ENCODE measurements at regions not wholly inside any gene's neighbourhood (a gene's known extent, or its start where the extent isn't known, plus 50 kb on each side); places are given as distances from the start of the nearest gene placed in this dataset.

DNA sequence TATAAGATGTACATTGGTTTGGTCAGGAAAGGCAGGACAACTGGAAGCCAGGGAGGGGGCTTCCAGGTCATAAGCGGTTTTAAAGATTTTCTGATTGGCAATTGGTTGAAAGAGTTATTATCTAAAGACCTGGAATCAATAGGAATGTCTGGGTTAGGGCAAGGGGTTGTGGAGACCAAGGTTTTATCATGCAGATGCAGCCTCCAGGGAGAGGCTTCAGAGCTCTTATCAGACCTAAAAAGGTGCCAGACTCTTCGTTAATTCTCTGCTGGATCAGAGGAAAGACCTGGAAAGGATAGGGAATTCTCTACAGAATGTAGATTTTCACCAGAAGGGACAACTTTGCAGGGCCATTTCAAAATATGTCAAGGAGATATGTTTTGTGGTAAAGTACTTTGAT is 62.8 kb downstream of the BEX3 start:
- no peak overlapping the region for H3K27ac ChIP-seq (ENCODE audit: insufficient read length, low read depth, low read length)
- WGBS (ENCODE audit: extremely low coverage, insufficient read length, low lambda C conversion rate): no CpG with 5 or more reads among the region's 2 CpGs
- no peaks in the 10 kb centered on the region for H3K79me1 ChIP-seq (ENCODE audit: insufficient read depth, low read depth, low read length, poor library complexity, severe bottlenecking)
- no peak overlapping the region for H3K23ac ChIP-seq (ENCODE audit: insufficient read length, low read depth, low read length)
- DNase-seq: no peak
- H3K4ac ChIP-seq (ENCODE audit: low read depth, low read length): no peak overlapping the region
- H2BK20ac ChIP-seq (ENCODE audit: low read depth, low read length, poor library complexity, severe bottlenecking): no peak overlapping the region
- Mint-ChIP-seq H3K36me3 (ENCODE audit: insufficient read depth in 1 of 3, low read depth in 3 of 3) (peaks cover 13 to 15% (median 13%) of the 10 kb centered on the region in 3 experiments; a peak in 6 of 7 replicates), H3K4me3 (peak overlapping the region in 1 of 2 experiments; percentile 61; a peak in 2 of 5 replicates), H3K9me3 (peaks cover 15 to 56% of the 10 kb centered on the region in 2 experiments), H3K4me1 (peaks cover 48 to 67% of the 10 kb centered on the region in 2 experiments), H3K27me3 (ENCODE audit: low read depth) (no peaks in the 10 kb centered on the region), H3K27ac (peak overlapping the region in 1 of 3 experiments; percentile 96; a peak in 2 of 7 replicates)
- H3K4me1 ChIP-seq (ENCODE audit: insufficient read depth, low read length): peaks cover 3% of the 10 kb centered on the region; the same call in 1 of the 2 replicates
- H3K79me2 ChIP-seq (ENCODE audit: insufficient read depth, low read length): no peaks in the 10 kb centered on the region
- H3K14ac ChIP-seq (ENCODE audit: insufficient read depth, low read length): no peak overlapping the region
- H3K9ac ChIP-seq (ENCODE audit: extremely low read depth, insufficient read length, low read length): no peak overlapping the region
- no peak overlapping the region for H2BK12ac ChIP-seq (ENCODE audit: insufficient read length, low read depth, low read length)
- H2BK15ac ChIP-seq (ENCODE audit: low read depth, low read length): no peak overlapping the region
- H3T11ph ChIP-seq (ENCODE audit: low read length): no peak overlapping the region
- no peak overlapping the region for H3K56ac ChIP-seq (ENCODE audit: insufficient read length, low read depth, low read length)
- no peak overlapping the region for H3K4me2 ChIP-seq (ENCODE audit: insufficient read depth, insufficient read length, low read length)
- H4K20me1 ChIP-seq (ENCODE audit: control insufficient read depth, insufficient read depth, insufficient read length): no peaks in the 10 kb centered on the region
- H2AK5ac ChIP-seq (ENCODE audit: insufficient read length, low read length): no peak overlapping the region
- no peaks in the 10 kb centered on the region for H3K9me3 ChIP-seq (ENCODE audit: control insufficient read depth, low read depth, low read length)
- H3K27me3 ChIP-seq (ENCODE audit: insufficient read depth, low read length): no peaks in the 10 kb centered on the region
- no peak overlapping the region for H3K18ac ChIP-seq (ENCODE audit: insufficient read length, low read depth, low read length)
- no peak for TF ChIP-seq CTCF (conservative IDR thresholded peaks at IDR 0.05)
- H4K8ac ChIP-seq (replicated peaks; ENCODE audit: insufficient read length, low read depth, low read length): no peak overlapping the region
- no peak overlapping the region for H2BK5ac ChIP-seq (ENCODE audit: insufficient read length, low read length)
- no peaks in the 10 kb centered on the region for H3K23me2 ChIP-seq (ENCODE audit: insufficient read length, low read depth, low read length, poor library complexity, severe bottlenecking)
- no peak overlapping the region for H4K5ac ChIP-seq (ENCODE audit: insufficient read length, low read depth, low read length)
- H2BK120ac ChIP-seq (ENCODE audit: low read depth, low read length, poor library complexity, severe bottlenecking): no peak overlapping the region
- no peak overlapping the region for H2AFZ ChIP-seq (ENCODE audit: low read length)
- no peak overlapping the region for H4K91ac ChIP-seq (ENCODE audit: insufficient read length, low read depth, low read length)

Measured in H9 (cell line).